NCI-H2171 treated with DMSO at 0.1 percent for 48 hours (cell line): ENCODE measurements at regions not wholly inside any gene's neighbourhood (a gene's known extent, or its start where the extent isn't known, plus 50 kb on each side); places are given as distances from the start of the nearest gene placed in this dataset.

Experiments
- DNase-seq: peaks from one replicate; lab custom pipeline; 2025; lab: John Stamatoyannopoulos, UW

DNA sequence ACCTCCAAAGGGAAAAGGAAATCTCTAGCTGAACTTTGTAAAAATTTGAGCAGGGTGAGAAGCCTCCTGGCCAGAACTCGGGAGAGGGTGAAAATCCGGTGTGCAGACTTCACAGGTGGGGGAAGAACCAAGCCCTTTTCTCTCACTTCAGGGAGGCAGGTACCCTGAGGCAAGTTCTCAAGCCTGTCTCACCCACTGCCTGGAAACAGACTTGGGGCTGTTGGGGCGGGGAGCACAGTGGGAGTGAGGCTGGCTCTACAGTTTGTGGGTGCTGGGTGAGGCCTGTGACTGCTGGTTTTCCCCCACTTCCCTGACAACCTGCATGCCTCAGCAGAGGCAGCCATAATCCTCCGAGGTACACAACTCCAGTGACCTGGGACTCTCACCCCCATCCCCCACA lies 187.1 kb downstream of the KIF4B start:
- DNase-seq = no peak

DNA sequence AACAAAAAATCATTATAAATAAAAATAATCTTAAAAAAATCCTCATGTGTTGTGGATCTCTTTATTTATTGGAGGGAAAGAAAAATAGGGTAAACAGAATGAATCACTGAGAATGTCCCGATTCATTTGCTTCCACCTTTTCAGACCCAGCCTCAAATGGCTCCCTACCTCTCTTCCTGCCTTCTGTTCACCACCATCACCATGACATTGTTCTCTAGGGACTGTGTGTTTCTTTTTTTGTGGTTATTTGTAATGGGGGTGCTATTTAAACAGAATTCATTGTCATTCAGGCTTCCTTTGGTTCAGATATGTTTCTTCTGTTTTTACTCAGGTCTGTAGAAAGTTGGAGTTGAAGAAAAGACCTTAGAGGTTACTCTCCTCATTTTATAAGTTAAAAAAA lies 198.2 kb downstream of the KIF4B start:
- DNase-seq = peak; percentile 90

- no peak for DNase-seq
Observed at GRCh38 chr5:155222393-155222792, 208.8 kb downstream of the KIF4B start.

DNA sequence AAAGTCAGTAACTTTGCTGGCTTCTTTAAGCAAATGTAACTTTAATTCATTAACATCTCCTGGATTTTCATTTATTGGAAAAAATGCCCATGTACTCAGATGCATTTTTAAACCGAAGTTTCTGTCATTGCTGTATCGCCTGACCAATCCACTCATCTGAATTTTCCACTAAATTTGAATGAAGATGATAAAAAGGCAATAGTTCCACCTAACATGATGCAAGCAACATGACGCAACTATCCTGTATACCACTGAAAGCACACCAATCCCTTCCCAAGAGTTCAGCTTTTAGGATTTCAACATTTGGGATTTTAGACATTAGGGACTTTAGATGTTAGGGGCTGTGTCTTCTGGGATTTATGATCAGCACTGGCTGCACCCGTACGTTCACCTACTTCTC lies 215.6 kb downstream of the KIF4B start:
- no peak for DNase-seq

DNA sequence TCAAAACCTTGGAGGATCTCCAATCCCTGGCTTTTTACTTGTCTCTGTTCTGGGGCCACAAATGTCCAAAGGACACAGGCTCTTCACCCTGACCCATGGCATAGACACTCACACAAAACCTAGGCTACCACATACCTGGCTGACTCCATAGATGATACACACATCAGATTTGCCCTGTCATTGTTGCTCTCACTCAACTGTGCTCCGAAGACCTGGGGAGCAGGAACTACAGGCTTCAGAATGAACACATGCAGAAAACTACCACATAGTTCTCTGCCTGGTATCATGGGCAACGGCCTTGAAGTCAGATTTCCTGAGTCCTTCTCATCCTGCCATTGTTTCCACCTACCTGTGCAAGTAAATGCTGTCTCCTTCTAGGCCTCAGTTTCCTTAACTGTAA lies 226.2 kb downstream of the KIF4B start:
- no peak for DNase-seq

GRCh38 chr5:155250596-155250995 lies 237.0 kb downstream of the KIF4B start:
- DNase-seq = no peak

- no peak for DNase-seq
Observed at GRCh38 chr5:155252025-155252424, 238.5 kb downstream of the KIF4B start.

GRCh38 chr5:155252717-155253116 lies 239.2 kb downstream of the KIF4B start:
- DNase-seq = no peak

GRCh38 chr5:155254399-155254798 lies 240.8 kb downstream of the KIF4B start:
- no peak for DNase-seq

GRCh38 chr5:155258161-155258560 lies 244.6 kb downstream of the KIF4B start:
- DNase-seq = no peak

DNA sequence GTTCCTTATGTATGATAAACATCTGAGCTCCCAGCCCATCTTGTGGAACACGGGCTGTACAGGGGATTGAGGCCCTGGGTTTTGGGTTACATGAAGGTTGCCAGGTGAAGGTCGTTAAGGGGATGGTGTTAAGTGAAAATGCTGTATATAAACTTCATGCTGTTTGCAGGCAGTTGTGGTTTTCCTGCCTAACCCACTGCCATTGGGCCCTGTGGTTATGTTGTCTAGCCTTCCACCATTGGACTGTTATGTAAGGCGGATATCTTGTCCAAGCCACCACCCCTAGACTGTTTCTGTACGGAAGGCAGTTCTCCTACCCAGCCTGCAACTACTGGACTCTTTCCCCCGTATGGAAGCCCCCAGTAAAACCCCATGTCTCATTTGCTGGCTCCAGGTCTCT lies 246.1 kb downstream of the KIF4B start:
- no peak for DNase-seq

DNA sequence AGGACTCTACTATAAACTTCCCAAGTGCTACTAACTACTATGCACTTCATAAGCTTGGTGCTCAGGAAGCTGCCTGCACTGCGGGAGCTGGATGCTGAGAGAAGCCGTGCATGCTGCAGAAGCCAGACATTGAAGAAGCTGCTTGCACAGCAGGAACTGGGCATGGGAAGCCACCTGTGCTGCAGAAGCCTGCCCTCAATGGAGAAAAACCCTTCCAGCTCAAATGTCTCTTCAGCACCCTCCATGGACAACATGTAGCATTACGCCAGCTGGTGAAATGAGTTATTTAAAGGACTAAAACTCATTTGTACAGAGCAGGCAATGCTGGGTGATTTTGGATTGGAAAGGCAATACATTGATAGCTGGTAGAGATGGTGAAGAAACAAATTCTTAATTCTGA lies 247.2 kb downstream of the KIF4B start:
- peak; percentile 63 for DNase-seq

- DNase-seq = no peak
Observed at GRCh38 chr5:155263381-155263780, 249.8 kb downstream of the KIF4B start.

- no peak for DNase-seq
Observed at GRCh38 chr5:155264809-155265208, 251.3 kb downstream of the KIF4B start.

- DNase-seq = no peak
Observed at GRCh38 chr5:155268770-155269425, 255.3 kb downstream of the KIF4B start.

- no peak for DNase-seq
Observed at GRCh38 chr5:155270725-155271124, 257.2 kb downstream of the KIF4B start.

DNA sequence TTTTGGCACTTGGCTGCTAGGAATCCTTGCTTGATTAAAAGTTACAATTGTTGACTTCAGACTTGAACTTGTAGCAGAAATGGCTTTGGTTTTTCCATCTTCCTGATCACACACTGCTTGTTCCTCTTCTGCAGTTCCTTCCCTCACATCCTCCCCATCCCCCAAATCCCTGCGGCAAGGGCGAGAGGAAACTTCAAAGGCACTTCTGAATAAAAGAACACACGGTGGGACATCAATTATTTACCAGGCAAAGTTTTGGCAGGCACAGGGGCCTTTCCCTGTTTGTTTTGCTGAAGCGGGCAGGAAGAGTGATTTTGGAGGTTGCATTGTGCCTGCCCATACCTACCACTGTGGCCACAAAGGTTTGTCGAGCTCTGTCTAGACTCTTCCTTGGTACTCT lies 260.9 kb downstream of the KIF4B start:
- no peak for DNase-seq

DNA sequence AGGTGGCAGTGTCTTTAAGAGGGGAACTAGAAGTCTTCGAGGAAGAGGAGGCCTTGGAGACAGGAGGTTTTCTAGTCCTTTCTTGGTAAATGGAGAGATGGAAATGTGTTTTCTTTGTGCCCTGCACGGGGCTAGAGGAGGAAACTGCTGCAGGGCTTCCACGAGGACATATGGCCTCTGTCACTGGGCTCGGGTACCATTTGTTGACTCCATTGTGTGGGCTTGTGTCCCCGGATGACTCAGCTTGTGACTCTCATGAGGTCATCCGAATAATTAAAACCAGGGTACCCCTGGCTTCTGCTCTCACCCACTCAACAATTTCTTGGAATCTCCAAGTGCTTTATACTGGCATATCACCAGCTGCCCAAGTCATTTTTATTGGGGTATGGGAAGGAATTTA lies 261.7 kb downstream of the KIF4B start:
- DNase-seq = no peak

DNA sequence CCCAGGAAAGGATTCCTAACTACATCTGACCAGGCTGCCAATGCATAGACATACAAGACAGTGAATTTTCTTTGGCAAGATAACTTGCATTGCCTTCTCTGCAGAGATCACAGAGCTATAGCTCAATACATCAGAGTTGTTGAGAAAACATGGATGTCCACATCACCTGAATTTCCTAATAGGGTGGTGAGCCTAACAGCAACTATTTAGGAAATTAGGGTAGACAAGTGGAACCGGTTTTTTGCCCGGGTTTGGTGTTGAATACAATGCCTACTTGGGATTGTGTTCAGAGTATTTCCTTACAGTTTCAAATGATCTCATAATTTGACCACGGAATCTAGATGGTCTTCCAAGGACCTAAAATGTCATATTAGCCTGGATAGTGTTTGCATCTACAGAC lies 262.7 kb downstream of the KIF4B start:
- no peak for DNase-seq

GRCh38 chr5:155278532-155278931 lies 265.0 kb downstream of the KIF4B start:
- no peak for DNase-seq

DNA sequence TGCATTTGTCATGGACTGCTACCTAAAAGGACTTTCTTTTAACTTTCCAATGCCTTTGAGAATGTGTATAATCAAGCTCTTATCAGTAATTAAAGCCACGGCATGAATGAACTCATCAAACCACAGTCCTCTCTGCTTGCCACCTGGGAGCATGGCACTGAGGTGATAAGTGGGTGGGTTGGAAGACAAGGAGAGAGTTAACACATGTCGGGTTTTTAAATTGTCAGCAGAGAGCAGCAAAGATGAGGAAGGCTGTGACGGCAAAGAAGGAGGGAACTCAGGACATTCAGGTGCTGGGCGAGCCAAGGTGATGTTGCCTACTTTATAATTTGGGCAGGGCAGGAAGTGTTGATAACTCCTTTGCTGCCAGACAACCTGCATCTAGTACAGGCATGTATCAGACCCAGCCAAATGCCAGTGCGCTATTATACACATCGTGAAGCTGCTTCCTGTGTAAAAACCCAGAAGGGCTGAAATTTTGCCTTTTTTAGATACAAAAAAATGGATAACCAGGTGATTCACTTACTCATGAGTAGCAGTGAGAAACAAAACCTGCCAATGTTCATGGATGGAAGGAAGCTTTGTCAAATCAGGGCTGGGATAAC lies 269.1 kb downstream of the KIF4B start:
- peak; percentile 13 for DNase-seq

DNA sequence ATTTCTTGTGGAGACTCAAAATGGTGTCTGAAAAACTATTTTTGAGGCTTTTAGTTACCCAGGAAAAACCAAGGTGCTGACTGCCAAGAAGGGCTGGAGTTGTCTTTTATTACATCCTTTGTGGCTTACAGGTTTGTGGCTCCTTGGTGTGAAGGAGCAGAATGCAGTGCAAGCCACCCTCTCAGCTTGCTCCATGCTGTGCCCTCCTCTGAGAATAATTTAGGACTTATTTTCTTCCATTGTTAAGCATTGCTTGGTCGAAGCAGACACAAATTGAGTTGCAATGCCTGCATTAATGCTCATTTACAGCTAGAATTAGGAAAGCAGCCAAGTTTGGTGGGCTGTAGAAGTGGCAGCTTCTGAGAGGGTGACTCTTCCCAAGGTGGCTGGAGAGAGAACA lies 272.2 kb downstream of the KIF4B start:
- DNase-seq = no peak

GRCh38 chr5:155290937-155291336 lies 277.4 kb downstream of the KIF4B start:
- DNase-seq = peak; percentile 86

GRCh38 chr5:155293605-155294178 lies 280.1 kb downstream of the KIF4B start:
- DNase-seq = peak; percentile 55
